CD14-positive monocyte (primary cell): ENCODE measurements at regions not wholly inside any gene's neighbourhood (a gene's known extent, or its start where the extent isn't known, plus 50 kb on each side); places are given as distances from the start of the nearest gene placed in this dataset.

Experiments used
- DNase-seq, 3 donors: peaks; one replicate each; pipeline ENCODE4 v3.0.0-alpha.2; 2011 to 2022
- H2AFZ ChIP-seq: 2 replicates; pipeline ENCODE4 v1.6.0; 2012; ENCODE audit warnings: mild to moderate bottlenecking, low read depth, low read length, inconsistent platforms; ENCODE audit not compliant: insufficient read depth, poor library complexity, severe bottlenecking
- H3K27ac ChIP-seq, 2 donors: 1 replicate in 1 of 2; 2 replicates in 1 of 2; pipeline ENCODE4 v1.5.1; 2012 to 2013; ENCODE audit warnings: low read length in 2 of 2, control low read depth in 1 of 2, inconsistent platforms in 1 of 2, low read depth in 1 of 2, mild to moderate bottlenecking in 1 of 2
- H3K27me3 ChIP-seq, 2 donors: one replicate each; pipeline versions ENCODE4 v1.6.0 to v1.6.1; 2011 to 2013; ENCODE audit warnings: low read length in 2 of 2; ENCODE audit not compliant: control insufficient read depth in 2 of 2, insufficient read depth in 2 of 2
- H3K36me3 ChIP-seq, 2 donors: replicated peaks in 1 of 2; 1 replicate in 1 of 2; 2 replicates in 1 of 2; pipeline versions ENCODE4 v1.5.1 to v1.6.1; 2012 to 2013; ENCODE audit warnings: low read length in 2 of 2, control low read depth in 1 of 2, inconsistent platforms in 1 of 2, mild to moderate bottlenecking in 1 of 2; ENCODE audit not compliant: insufficient read depth in 2 of 2, control insufficient read depth in 1 of 2
- H3K4me1 ChIP-seq, 2 donors: 1 replicate in 1 of 2; 2 replicates in 1 of 2; pipeline versions ENCODE4 v1.5.1 to v1.6.1; 2012 to 2013; ENCODE audit warnings: low read length in 2 of 2, control low read depth in 1 of 2, inconsistent platforms in 1 of 2, mild to moderate bottlenecking in 1 of 2, moderate library complexity in 1 of 2; ENCODE audit not compliant: insufficient read depth in 2 of 2, control insufficient read depth in 1 of 2
- H3K4me2 ChIP-seq: replicated peaks from 2 replicates; pipeline ENCODE3; 2012; ENCODE audit warnings: low read length, moderate library complexity, mild to moderate bottlenecking; ENCODE audit not compliant: poor library complexity, severe bottlenecking; ENCODE audit errors: extremely low read depth
- H3K4me3 ChIP-seq, 3 experiments: fragments of 200-600 bp in 1 of 3; sonication (generic) in 1 of 3; replicated peaks in 1 of 3; 1 replicate in 2 of 3; 2 replicates in 1 of 3; pipeline ENCODE4 v1.5.1; 2011 to 2013; ENCODE audit warnings: low read length in 3 of 3, mild to moderate bottlenecking in 3 of 3, control low read depth in 2 of 3, low read depth in 2 of 3, inconsistent platforms in 1 of 3, moderate library complexity in 1 of 3
- H3K79me2 ChIP-seq: 2 replicates; pipeline ENCODE4 v1.6.0; 2012; ENCODE audit warnings: mild to moderate bottlenecking, control low read depth, inconsistent platforms, low read length, moderate library complexity; ENCODE audit not compliant: insufficient read depth
- H3K9ac ChIP-seq: 2 replicates; pipeline ENCODE4 v1.6.0; 2017; ENCODE audit warnings: low read length, mild to moderate bottlenecking; ENCODE audit not compliant: insufficient read depth, poor library complexity, severe bottlenecking
- H3K9me3 ChIP-seq, 2 donors: replicated peaks in 1 of 2; 1 replicate in 1 of 2; 2 replicates in 1 of 2; pipeline versions ENCODE4 v1.5.1 to v1.6.1; 2012 to 2013; ENCODE audit warnings: low read length in 2 of 2, control low read depth in 1 of 2; ENCODE audit not compliant: control insufficient read depth in 1 of 2, insufficient read depth in 1 of 2
- H4K20me1 ChIP-seq: 2 replicates; pipeline ENCODE4 v1.6.0; 2012; ENCODE audit warnings: mild to moderate bottlenecking, low read length, control low read depth, moderate library complexity; ENCODE audit not compliant: insufficient read depth
- H3K27ac Mint-ChIP-seq, 7 donors: one replicate each; pipeline ENCODE4 v1.8.0; 2020; ENCODE audit warnings: mild to moderate bottlenecking in 7 of 7, mixed read lengths in 7 of 7, moderate library complexity in 6 of 7, inconsistent platforms in 2 of 7
- H3K27me3 Mint-ChIP-seq, 3 donors: one replicate each; pipeline ENCODE4 v1.8.0; 2021 to 2022; ENCODE audit warnings: low read depth in 3 of 3, mild to moderate bottlenecking in 3 of 3, mixed read lengths in 3 of 3, moderate library complexity in 3 of 3, inconsistent platforms in 1 of 3
- H3K36me3 Mint-ChIP-seq, 2 donors: one replicate each; pipeline ENCODE4 v1.8.0; 2020; ENCODE audit warnings: mixed read lengths in 2 of 2, inconsistent platforms in 1 of 2, mild to moderate bottlenecking in 1 of 2
- H3K4me1 Mint-ChIP-seq: one replicate; pipeline ENCODE4 v1.8.0; 2020; ENCODE audit warnings: mild to moderate bottlenecking, mixed read lengths
- H3K4me3 Mint-ChIP-seq, 2 donors: one replicate each; pipeline ENCODE4 v1.8.0; 2020; ENCODE audit warnings: mild to moderate bottlenecking in 2 of 2, mixed read lengths in 2 of 2, moderate library complexity in 1 of 2
- H3K9me3 Mint-ChIP-seq, 7 donors: one replicate each; pipeline ENCODE4 v1.8.0; 2020 to 2022; ENCODE audit warnings: mixed read lengths in 7 of 7, mild to moderate bottlenecking in 6 of 7, moderate library complexity in 6 of 7, inconsistent platforms in 2 of 7
- CTCF ChIP-seq: fragments of 200-600 bp; IDR thresholded peaks from one replicate; pipeline ENCODE4 v1.8.0; 2022; ENCODE audit warnings: antibody characterized with exemption, mild to moderate bottlenecking
- WGBS: methylation state at CpG from one replicate; pipeline ENCODE4 v1.1.5; 2013; ENCODE audit warnings: missing lambda C conversion rate; ENCODE audit not compliant: insufficient coverage; 5-methylcytosine and 5-hydroxymethylcytosine counted together
- intact Hi-C, 2 donors: fragments of 100-400 bp; cut with micrococcal nuclease; formaldehyde crosslinking; loops; one replicate each; pipeline versions ENCODE4 v1.15.0 to v1.15.1; 2023

- peaks cover 0 to 2% (median 0%) of the 10 kb centered on the region in 3 donors for H3K27me3 Mint-ChIP-seq
- Histone ChIP-seq H4K20me1 (no peaks in the 10 kb centered on the region), H3K4me3 (no peak overlapping the region), H2AFZ (no peak overlapping the region), H3K27me3 (no peaks in the 10 kb centered on the region), H3K9me3 (no peaks in the 10 kb centered on the region), H3K36me3 (no peaks in the 10 kb centered on the region), H3K4me2 (no peak overlapping the region), H3K9ac (no peak overlapping the region), H3K4me1 (no peaks in the 10 kb centered on the region), H3K27ac (no peak overlapping the region), H3K79me2 (no peaks in the 10 kb centered on the region)
- H3K9me3 Mint-ChIP-seq: peaks cover 0 to 1% (median 0%) of the 10 kb centered on the region in 7 donors
- H3K4me3 Mint-ChIP-seq: no peak overlapping the region
- no CpG with 5 or more reads among the region's 1 CpG for WGBS
- intact Hi-C loops: no loop called here
- H3K4me1 Mint-ChIP-seq: no peaks in the 10 kb centered on the region
- no peak overlapping the region for H3K27ac Mint-ChIP-seq
- no peak for DNase-seq
- no peaks in the 10 kb centered on the region for H3K36me3 Mint-ChIP-seq
- no peak for TF ChIP-seq CTCF
These were observed 1284.1 kb upstream of the ACO1 start for GRCh38 chr9:31100311-31100710.

GRCh38 chr9:31103836-31104235 is 1280.6 kb upstream of the ACO1 start:
- H3K9ac ChIP-seq: no peak overlapping the region

More at GRCh38 chr9:31103836-31104235, 1280.6 kb upstream of the ACO1 start:
- Histone ChIP-seq H3K27me3 (no peaks in the 10 kb centered on the region), H3K4me1 (no peaks in the 10 kb centered on the region), H3K36me3 (no peaks in the 10 kb centered on the region), H4K20me1 (no peaks in the 10 kb centered on the region), H3K27ac (no peak overlapping the region), H2AFZ (no peak overlapping the region), H3K4me2 (no peak overlapping the region), H3K4me3 (no peak overlapping the region), H3K9me3 (no peaks in the 10 kb centered on the region), H3K79me2 (no peaks in the 10 kb centered on the region)
- H3K4me1 Mint-ChIP-seq: no peaks in the 10 kb centered on the region
- intact Hi-C loops: no loop called here
- no peaks in the 10 kb centered on the region for H3K9me3 Mint-ChIP-seq
- peaks cover 0 to 2% (median 2%) of the 10 kb centered on the region in 3 donors for H3K27me3 Mint-ChIP-seq
- DNase-seq: no peak
- TF ChIP-seq CTCF: no peak
- H3K36me3 Mint-ChIP-seq: no peaks in the 10 kb centered on the region
- no peak overlapping the region for H3K4me3 Mint-ChIP-seq
- H3K27ac Mint-ChIP-seq: no peak overlapping the region
